ENCODE measurements at regions not wholly inside any gene's neighbourhood (a gene's known extent, or its start where the extent isn't known, plus 50 kb on each side); places are given as distances from the start of the nearest gene placed in this dataset.

GRCh38 chr9:109894473-109894872 is 114.5 kb downstream of the PALM2AKAP2 start:
- FAIRE-seq = no peak
- dilution Hi-C loops (cut with MboI; ENCODE audit: extremely low pct_ligation_motif_present, low sequenced_read_pairs) = no loop called here
- intact Hi-C loops (cut with micrococcal nuclease) = loop anchor here (5.0 kb wide), 1 partner anchor 318 kb away; no protein-coding TSS in a partner anchor
- no peaks in the 10 kb centered on the region for H3K79me2 ChIP-seq (ENCODE audit: control insufficient read depth, insufficient read depth, low read length)
- no peaks in the 10 kb centered on the region for H3K4me1 ChIP-seq (ENCODE audit: control insufficient read depth, extremely low read depth, insufficient read depth, low read length)
- H3K9ac ChIP-seq (replicated peaks; ENCODE audit: extremely low read depth, insufficient read depth, low read length) = no peak overlapping the region
- no peaks in the 10 kb centered on the region for H3K9me3 ChIP-seq (replicated peaks; ENCODE audit: control insufficient read depth, insufficient read depth, low read length)
- H3K36me3 ChIP-seq (ENCODE audit: control insufficient read depth in 2 of 2, extremely low read depth in 1 of 2, insufficient read depth in 2 of 2, low read length in 2 of 2) = no peaks in the 10 kb centered on the region
- no peak overlapping the region for H2AFZ ChIP-seq (ENCODE audit: low read depth, low read length)
- H4K20me1 ChIP-seq (replicated peaks; ENCODE audit: control insufficient read depth, extremely low read depth, insufficient read depth, low read length) = no peaks in the 10 kb centered on the region
- H3K4me3 ChIP-seq (replicated peaks in 1 of 3; ENCODE audit: insufficient read depth in 1 of 3, low read depth in 1 of 3, low read length in 3 of 3) = no peak overlapping the region
- ChIA-PET CTCF (interaction anchor here (0.7 kb wide), 1 partner anchor 877 kb away, joined by 3 read pairs; no protein-coding TSS in a partner anchor), POLR2A (no interaction called here)
- BruUV-seq (replicated peaks) = no TSS peak
- H3K27ac ChIP-seq (ENCODE audit: insufficient read depth, low read depth, low read length) = no peak overlapping the region
- TF ChIP-seq MYC (IDR thresholded peaks at IDR 0.05; ENCODE audit: low read depth, low read length) = no peak
- TF ChIP-seq EZH2 (IDR thresholded peaks at IDR 0.05; ENCODE audit: borderline replicate concordance, low read depth, low read length, severe bottlenecking) = no peak
- no peak for TF ChIP-seq JUN (IDR thresholded peaks at IDR 0.05; ENCODE audit: borderline replicate concordance, insufficient read depth, insufficient read length, low read depth)
- TF ChIP-seq GATA2 (IDR thresholded peaks at IDR 0.05; ENCODE audit: insufficient read depth, insufficient read length, low read depth, low read length) = no peak
- no peak for TF ChIP-seq CTCF (IDR thresholded peaks at IDR 0.05; ENCODE audit: extremely low read depth in 1 of 2, insufficient read depth in 1 of 2, low read depth in 1 of 2, low read length in 2 of 2)
- no peak for TF ChIP-seq POLR2AphosphoS5 (IDR thresholded peaks at IDR 0.05; ENCODE audit: insufficient read depth, low read depth, low read length)
- TF ChIP-seq POLR2A (IDR thresholded peaks at IDR 0.05; ENCODE audit: low read depth, low read length) = no peak
- no peak for TF ChIP-seq FOS (IDR thresholded peaks at IDR 0.05; ENCODE audit: borderline replicate concordance, insufficient read depth, low read length)
- no peak for TF ChIP-seq MAX (IDR thresholded peaks at IDR 0.05; ENCODE audit: insufficient read depth, insufficient read length)
- no peak for DNase-seq (ENCODE audit: low read depth, low spot score)
- peaks cover 3 to 6% of the 10 kb centered on the region in 2 experiments for H3K27me3 ChIP-seq (ENCODE audit: control insufficient read depth in 2 of 2, insufficient read depth in 2 of 2, low read length in 2 of 2)
- no peak overlapping the region for H3K4me2 ChIP-seq (ENCODE audit: insufficient read depth, low read length)
- no peaks in the 10 kb centered on the region for H3K9me1 ChIP-seq (replicated peaks; ENCODE audit: control insufficient read depth, extremely low read depth, insufficient read depth, low read length)

All from endothelial cell of umbilical vein (primary cell).